ENCODE measurements at regions not wholly inside any gene's neighbourhood (a gene's known extent, or its start where the extent isn't known, plus 50 kb on each side); places are given as distances from the start of the nearest gene placed in this dataset.

DNA sequence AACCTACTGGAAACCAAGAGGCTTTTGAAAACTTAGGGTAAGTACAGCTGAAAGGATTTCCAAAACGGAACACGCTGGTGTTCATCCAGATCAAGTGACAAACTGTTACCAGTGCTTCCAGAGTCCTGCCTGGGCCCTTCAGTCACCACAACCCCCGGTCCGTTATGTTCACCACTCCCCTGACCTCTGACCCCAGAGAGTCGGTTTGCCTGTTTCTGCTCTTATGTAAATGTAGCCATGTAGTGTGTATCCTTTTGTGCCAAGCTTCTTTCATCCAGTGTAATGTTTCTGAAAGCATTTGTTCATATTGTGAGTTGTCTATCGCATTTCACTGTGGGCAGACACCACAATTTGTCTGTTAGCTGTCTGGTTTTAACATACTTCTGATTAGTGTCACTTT, 217.5 kb downstream of the NCK2 start:
- TF ChIP-seq, protein P1, sequence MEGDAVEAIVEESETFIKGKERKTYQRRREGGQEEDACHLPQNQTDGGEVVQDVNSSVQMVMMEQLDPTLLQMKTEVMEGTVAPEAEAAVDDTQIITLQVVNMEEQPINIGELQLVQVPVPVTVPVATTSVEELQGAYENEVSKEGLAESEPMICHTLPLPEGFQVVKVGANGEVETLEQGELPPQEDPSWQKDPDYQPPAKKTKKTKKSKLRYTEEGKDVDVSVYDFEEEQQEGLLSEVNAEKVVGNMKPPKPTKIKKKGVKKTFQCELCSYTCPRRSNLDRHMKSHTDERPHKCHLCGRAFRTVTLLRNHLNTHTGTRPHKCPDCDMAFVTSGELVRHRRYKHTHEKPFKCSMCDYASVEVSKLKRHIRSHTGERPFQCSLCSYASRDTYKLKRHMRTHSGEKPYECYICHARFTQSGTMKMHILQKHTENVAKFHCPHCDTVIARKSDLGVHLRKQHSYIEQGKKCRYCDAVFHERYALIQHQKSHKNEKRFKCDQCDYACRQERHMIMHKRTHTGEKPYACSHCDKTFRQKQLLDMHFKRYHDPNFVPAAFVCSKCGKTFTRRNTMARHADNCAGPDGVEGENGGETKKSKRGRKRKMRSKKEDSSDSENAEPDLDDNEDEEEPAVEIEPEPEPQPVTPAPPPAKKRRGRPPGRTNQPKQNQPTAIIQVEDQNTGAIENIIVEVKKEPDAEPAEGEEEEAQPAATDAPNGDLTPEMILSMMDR (IDR thresholded peaks at IDR 0.05; ENCODE audit: extremely low read depth, insufficient read depth, missing control alignments), result no peak
- DNase-seq (ENCODE audit: low spot score), result no peak
- in situ Hi-C loops (cut with MboI; ENCODE audit: low pct_unique_long_range_greater_than_20kb, low sequenced_read_pairs, unreplicated experiment), result no loop called here

DNA sequence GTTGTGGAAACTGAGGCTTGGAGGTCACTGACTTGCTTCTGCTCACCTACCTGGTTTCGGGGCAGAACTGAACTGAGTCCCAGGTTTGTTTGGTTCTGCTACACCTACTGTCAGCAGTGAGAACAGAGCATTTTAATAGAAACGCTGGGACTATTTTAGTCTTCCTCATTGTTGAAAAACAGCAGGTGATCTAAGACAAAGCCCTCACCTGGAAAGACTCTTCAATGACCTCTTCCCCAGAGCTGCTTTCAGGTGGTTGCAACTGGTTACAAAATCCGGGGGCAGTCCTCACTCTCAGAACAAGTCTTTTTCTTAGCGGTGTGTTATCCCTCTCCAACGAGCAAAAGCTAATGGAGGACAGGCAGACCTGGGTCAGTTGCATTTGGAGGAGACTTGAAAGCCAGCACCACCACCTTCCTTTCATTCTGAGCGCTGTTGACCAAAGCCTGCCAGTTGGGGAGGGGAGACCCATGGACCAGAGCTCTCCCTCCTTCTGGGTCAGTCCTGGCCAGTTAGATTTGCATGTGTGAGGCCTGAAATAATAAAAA, 217.0 kb downstream of the NCK2 start:
- in situ Hi-C loops (cut with MboI; ENCODE audit: low pct_unique_long_range_greater_than_20kb, low sequenced_read_pairs, unreplicated experiment), result no loop called here
- TF ChIP-seq, protein P1 (IDR thresholded peaks at IDR 0.05; ENCODE audit: extremely low read depth, insufficient read depth, missing control alignments), result no peak
- DNase-seq (ENCODE audit: low spot score), result no peak

DNA sequence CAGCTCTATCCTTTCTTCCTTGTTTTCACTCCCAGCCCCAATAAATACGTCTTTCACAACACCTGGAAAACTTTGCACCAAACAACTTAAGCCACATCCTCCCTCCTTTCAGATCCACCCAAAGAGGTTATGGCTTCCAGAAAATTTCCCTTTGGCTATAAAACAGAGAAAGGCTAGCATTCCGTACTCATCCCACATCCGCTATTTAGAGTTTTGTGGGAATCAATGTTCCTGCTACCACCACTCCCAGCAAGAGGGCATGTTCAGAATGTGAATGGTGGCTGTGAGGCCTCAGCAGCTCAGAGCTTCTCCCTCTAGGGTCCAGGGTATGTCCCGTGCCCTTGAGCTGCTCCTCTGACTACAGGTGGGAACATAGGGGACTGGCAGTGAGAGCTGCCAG, 214.6 kb downstream of the NCK2 start:
- in situ Hi-C loops (cut with MboI; ENCODE audit: low pct_unique_long_range_greater_than_20kb, low sequenced_read_pairs, unreplicated experiment), result no loop called here
- no peak for DNase-seq (ENCODE audit: low spot score)
- TF ChIP-seq, protein P1 (IDR thresholded peaks at IDR 0.05; ENCODE audit: extremely low read depth, insufficient read depth, missing control alignments), result no peak

DNA sequence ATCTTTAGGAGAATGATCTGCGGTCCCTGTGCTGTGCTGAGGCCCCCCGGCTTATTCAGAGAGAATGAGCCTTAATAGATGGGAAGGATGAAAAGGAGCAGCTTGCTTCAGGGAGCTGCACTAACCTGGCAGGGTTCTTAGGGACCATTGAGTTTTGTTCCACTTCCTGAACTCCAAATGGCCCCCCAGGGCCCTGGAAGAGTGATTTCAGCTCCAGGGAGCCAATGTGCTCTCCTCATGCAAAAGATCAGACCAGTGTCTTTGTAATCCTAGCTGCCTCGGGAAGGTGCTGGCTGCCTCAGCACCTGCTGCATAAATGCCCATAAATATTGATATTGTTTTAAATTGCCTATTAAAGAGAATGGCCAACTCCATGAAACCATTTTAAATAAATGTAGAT, 210.2 kb downstream of the NCK2 start:
- DNase-seq (ENCODE audit: low spot score), result no peak
- TF ChIP-seq, protein P1 (IDR thresholded peaks at IDR 0.05; ENCODE audit: extremely low read depth, insufficient read depth, missing control alignments), result no peak
- in situ Hi-C loops (cut with MboI; ENCODE audit: low pct_unique_long_range_greater_than_20kb, low sequenced_read_pairs, unreplicated experiment), result no loop called here

DNA sequence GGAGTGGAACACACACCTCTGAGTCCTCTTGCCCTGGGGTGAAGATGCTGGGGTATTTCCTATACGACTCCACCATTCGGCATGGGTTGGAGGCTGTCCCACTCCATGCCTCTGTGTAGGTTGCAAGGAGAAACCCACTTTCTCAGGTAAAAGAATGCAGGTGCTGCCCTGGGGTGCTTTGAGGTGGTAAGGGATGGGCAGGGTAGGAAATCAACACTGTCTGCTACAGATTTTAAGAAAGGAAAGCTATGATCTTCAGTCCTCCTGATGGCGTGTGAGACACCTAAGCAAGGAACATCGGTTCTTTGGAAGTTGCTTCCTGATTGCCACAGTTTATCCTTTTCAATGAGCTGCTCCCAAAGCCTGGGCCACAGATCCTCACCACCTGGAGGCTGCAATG, 209.2 kb downstream of the NCK2 start:
- in situ Hi-C loops (cut with MboI; ENCODE audit: low pct_unique_long_range_greater_than_20kb, low sequenced_read_pairs, unreplicated experiment), result no loop called here
- TF ChIP-seq, protein P1 (IDR thresholded peaks at IDR 0.05; ENCODE audit: extremely low read depth, insufficient read depth, missing control alignments), result no peak
- no peak for DNase-seq (ENCODE audit: low spot score)

DNA sequence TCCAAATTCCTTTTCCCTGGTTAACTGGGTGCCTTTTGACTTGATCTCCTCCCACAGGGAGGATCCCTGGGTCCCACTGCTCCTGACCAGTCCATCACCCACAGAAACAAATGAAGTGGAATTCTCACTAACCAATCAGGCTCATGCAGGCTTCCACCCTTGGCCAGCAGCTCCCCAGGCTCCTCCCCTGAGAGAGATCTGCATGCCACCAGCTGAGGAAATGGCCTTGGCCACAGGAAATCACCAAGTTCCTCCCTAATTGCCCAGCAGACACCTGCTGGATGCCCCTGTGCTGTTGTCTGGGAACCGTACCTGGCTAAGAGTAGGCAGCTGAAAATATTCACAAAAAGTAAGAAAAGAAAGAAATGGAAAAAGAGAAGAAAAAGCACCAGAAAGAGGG, 207.4 kb downstream of the NCK2 start:
- no peak for DNase-seq (ENCODE audit: low spot score)
- TF ChIP-seq, protein P1 (IDR thresholded peaks at IDR 0.05; ENCODE audit: extremely low read depth, insufficient read depth, missing control alignments), result no peak
- in situ Hi-C loops (cut with MboI; ENCODE audit: low pct_unique_long_range_greater_than_20kb, low sequenced_read_pairs, unreplicated experiment), result no loop called here

DNA sequence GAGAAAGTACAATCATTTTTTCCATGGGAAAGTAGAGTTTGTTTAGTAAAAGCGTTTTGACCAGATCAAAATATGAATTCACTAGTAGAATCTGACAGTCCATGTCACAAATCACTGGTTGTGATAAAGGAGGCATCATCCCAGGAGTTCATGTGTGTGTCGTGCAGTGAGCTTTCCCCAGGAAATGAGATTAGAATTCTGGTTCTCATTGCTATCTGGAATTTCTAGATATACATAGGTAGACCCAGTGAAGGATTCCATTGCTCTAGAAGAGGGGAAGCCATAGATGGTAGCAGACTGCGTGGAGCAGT, 206.6 kb downstream of the NCK2 start:
- TF ChIP-seq, protein P1 (IDR thresholded peaks at IDR 0.05; ENCODE audit: extremely low read depth, insufficient read depth, missing control alignments), result no peak
- in situ Hi-C loops (cut with MboI; ENCODE audit: low pct_unique_long_range_greater_than_20kb, low sequenced_read_pairs, unreplicated experiment), result no loop called here

More for the DNA sequence above, 206.6 kb downstream of the NCK2 start:
- DNase-seq (ENCODE audit: low spot score), result no peak
